ENCODE measurements at regions not wholly inside any gene's neighbourhood (a gene's known extent, or its start where the extent isn't known, plus 50 kb on each side); places are given as distances from the start of the nearest gene placed in this dataset.
"Not testable (repeated sequence)": the region's sequence is repeated elsewhere in the genome, so short reads cannot be mapped to it uniquely, and the experiment has no call there.

DNA sequence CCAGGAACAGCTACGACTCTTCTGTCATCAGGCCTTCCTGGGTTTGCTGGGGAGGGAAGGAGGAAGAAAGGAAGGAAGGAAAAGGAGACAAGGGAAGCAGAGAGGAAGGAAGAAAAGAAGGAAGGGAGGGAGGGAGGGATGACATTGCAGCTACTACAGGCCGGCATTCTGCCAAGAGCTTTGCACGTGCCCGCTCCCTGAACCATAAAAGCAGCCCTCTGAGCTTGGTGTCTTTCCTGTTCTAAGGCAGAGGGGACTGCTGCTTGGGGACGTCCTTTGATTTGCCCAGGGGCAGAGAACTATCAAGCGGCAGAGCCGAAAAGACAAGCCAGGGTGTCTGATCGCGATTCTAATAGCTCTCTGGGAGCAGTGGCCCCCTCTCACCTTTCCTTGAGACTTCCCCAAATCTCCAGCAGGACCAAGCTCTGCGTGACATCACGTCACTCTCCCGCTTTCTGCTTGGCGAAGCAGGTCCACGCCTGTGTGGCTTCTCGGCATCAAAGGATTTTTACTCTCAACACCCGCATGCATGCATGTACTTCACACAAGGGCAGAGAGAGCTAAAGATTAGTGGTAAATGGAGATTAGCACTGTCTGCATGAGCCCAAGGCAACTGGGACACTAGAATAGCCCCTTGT lies 167.8 kb upstream of the AUTS2 start:
- Histone ChIP-seq H3K9me3 (no peaks in the 10 kb centered on the region), H3K4me3 (peak overlapping the region in 2 of 4 donors; percentile 23 to 32), H3K27me3 (no peaks in the 10 kb centered on the region), H3K4me1 (no peaks in the 10 kb centered on the region), H3K27ac (no peak overlapping the region), H3K36me3 (no peaks in the 10 kb centered on the region)
- in situ Hi-C loops (cut with MboI; ENCODE audit: low sequenced_read_pairs in 4 of 4) (no loop called here), intact Hi-C loops (cut with DNase I; ENCODE audit: low total_unique reads) (no loop called here)
- DNase-seq (peak in 1 of 2 donors; percentile 16), ATAC-seq (no peak)
- TF ChIP-seq CTCF (IDR thresholded peaks at IDR 0.05 in 4 of 5, conservative IDR thresholded peaks at IDR 0.05 in 1 of 5) (no peak), POLR2A (IDR thresholded peaks at IDR 0.05) (no peak)

GRCh38 chr7:69431626-69432025 lies 166.6 kb upstream of the AUTS2 start:
- TF ChIP-seq POLR2A (IDR thresholded peaks at IDR 0.05) (no peak), CTCF (IDR thresholded peaks at IDR 0.05 in 4 of 5, conservative IDR thresholded peaks at IDR 0.05 in 1 of 5) (no peak)
- Histone ChIP-seq H3K4me1 (no peaks in the 10 kb centered on the region), H3K36me3 (no peaks in the 10 kb centered on the region), H3K27me3 (no peaks in the 10 kb centered on the region), H3K9me3 (no peaks in the 10 kb centered on the region), H3K4me3 (no peak overlapping the region), H3K27ac (no peak overlapping the region)
- DNase-seq (no peak), ATAC-seq (no peak)
- intact Hi-C loops (cut with DNase I; ENCODE audit: low total_unique reads) (no loop called here), in situ Hi-C loops (cut with MboI; ENCODE audit: low sequenced_read_pairs in 4 of 4) (no loop called here)

DNA sequence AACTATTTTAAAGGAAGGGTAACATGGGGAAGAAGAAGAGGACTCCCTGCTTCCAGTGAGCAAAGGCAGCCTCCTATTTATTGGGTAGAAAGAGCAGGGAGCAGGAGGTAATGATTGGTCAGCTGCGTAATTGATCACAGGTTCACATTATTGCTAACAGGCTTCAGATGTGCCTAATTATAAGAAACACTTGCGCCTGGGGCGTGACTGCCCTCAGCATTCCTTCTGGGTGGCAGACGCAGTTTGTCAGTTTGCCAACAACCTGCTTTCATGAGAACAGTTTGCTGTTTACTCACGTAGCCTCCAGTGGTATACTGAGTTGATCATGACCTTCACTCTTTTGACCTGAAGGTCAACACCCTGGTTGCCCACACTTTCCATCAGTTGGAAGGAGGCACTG lies 166.0 kb upstream of the AUTS2 start:
- in situ Hi-C loops (cut with MboI; ENCODE audit: low sequenced_read_pairs in 4 of 4), result not testable (repeated sequence)

GRCh38 chr7:69433081-69433480 lies 165.2 kb upstream of the AUTS2 start:
- Histone ChIP-seq H3K4me3 (no peak overlapping the region), H3K27ac (no peak overlapping the region), H3K36me3 (no peaks in the 10 kb centered on the region), H3K27me3 (no peaks in the 10 kb centered on the region), H3K9me3 (no peaks in the 10 kb centered on the region), H3K4me1 (no peaks in the 10 kb centered on the region)
- intact Hi-C loops (cut with DNase I; ENCODE audit: low total_unique reads), result no loop called here
- in situ Hi-C loops (cut with MboI; ENCODE audit: low sequenced_read_pairs in 4 of 4), result no loop called here
- ATAC-seq (no peak), DNase-seq (no peak)
- TF ChIP-seq CTCF (IDR thresholded peaks at IDR 0.05 in 4 of 5, conservative IDR thresholded peaks at IDR 0.05 in 1 of 5) (no peak), POLR2A (IDR thresholded peaks at IDR 0.05) (no peak)

More for the DNA sequence above, 166.0 kb upstream of the AUTS2 start:
- H3K4me3 ChIP-seq; H3K27ac ChIP-seq; intact Hi-C loops (cut with DNase I; ENCODE audit: low total_unique reads); H3K36me3 ChIP-seq; H3K4me1 ChIP-seq; ATAC-seq; H3K27me3 ChIP-seq; H3K9me3 ChIP-seq; DNase-seq: not testable (repeated sequence)

GRCh38 chr7:69434398-69434815 lies 163.9 kb upstream of the AUTS2 start:
- Histone ChIP-seq H3K36me3 (no peaks in the 10 kb centered on the region), H3K4me3 (no peak overlapping the region), H3K27ac (no peak overlapping the region), H3K27me3 (no peaks in the 10 kb centered on the region), H3K4me1 (no peaks in the 10 kb centered on the region), H3K9me3 (no peaks in the 10 kb centered on the region)
- no peak for TF ChIP-seq POLR2A (IDR thresholded peaks at IDR 0.05)
- no peak for TF ChIP-seq CTCF (IDR thresholded peaks at IDR 0.05 in 4 of 5, conservative IDR thresholded peaks at IDR 0.05 in 1 of 5)
- in situ Hi-C loops (cut with MboI; ENCODE audit: low sequenced_read_pairs in 4 of 4), result no loop called here
- intact Hi-C loops (cut with DNase I; ENCODE audit: low total_unique reads), result no loop called here
- DNase-seq (no peak), ATAC-seq (no peak)

All from gastrocnemius medialis (tissue), 4 donors.